HEK293 (cell line): ENCODE measurements at regions not wholly inside any gene's neighbourhood (a gene's known extent, or its start where the extent isn't known, plus 50 kb on each side); places are given as distances from the start of the nearest gene placed in this dataset.

Source experiments
- CTCF ChIA-PET: fragments of 350-600 bp; formaldehyde crosslinking; extraction: SDS; loops from one replicate; lab custom pipeline; 2021; ENCODE audit warnings: antibody characterized with exemption; lab: Yijun Ruan, JAX
- POLR2A ChIA-PET: fragments of 300-600 bp; formaldehyde crosslinking; extraction: SDS; loops from one replicate; lab custom pipeline; 2020; ENCODE audit warnings: antibody characterized with exemption, inconsistent platforms; lab: Yijun Ruan, JAX
- H3K27ac ChIP-seq: fragments of 200-500 bp; sonication (Bioruptor generic); 2 replicates; pipeline ENCODE4 v1.5.1; 2014; ENCODE audit warnings: low read depth, low read length, control low read depth, inconsistent platforms; ENCODE audit errors: extremely low read depth
- H3K36me3 ChIP-seq, 2 experiments: fragments of 200-500 bp in 1 of 2; sonication (Bioruptor generic) in 1 of 2; 1 replicate in 1 of 2; 2 replicates in 1 of 2; pipeline ENCODE4 v1.5.1; 2014 to 2017; ENCODE audit warnings: inconsistent platforms in 2 of 2, low read length in 2 of 2; ENCODE audit not compliant: control insufficient read depth in 2 of 2, insufficient read depth in 1 of 2
- H3K4me1 ChIP-seq: fragments of 200-500 bp; sonication (Bioruptor generic); 2 replicates; pipeline ENCODE4 v1.5.1; 2014; ENCODE audit warnings: mild to moderate bottlenecking, low read length, inconsistent platforms; ENCODE audit not compliant: control insufficient read depth, insufficient read depth
- H3K4me3 ChIP-seq: 2 replicates; pipeline ENCODE4 v1.5.1; 2011; ENCODE audit warnings: low read depth, mild to moderate bottlenecking, control low read depth, low read length, moderate library complexity
- H3K9me3 ChIP-seq: fragments of 200-500 bp; sonication (Bioruptor generic); 2 replicates; pipeline ENCODE4 v1.5.1; 2014; ENCODE audit warnings: low read depth, low read length, inconsistent platforms; ENCODE audit not compliant: control insufficient read depth, insufficient read depth
- CTCF ChIP-seq: fragments of 450-650 bp; formaldehyde crosslinking; IDR thresholded peaks from 2 replicates; pipeline ENCODE4 v1.5.1; 2016; ENCODE audit warnings: missing biosample characterization, missing genetic modification characterization
- KLF10 ChIP-seq: fragments of 450-650 bp; IDR thresholded peaks from 2 replicates; pipeline ENCODE4 v1.5.1; 2018; ENCODE audit warnings: missing biosample characterization, mild to moderate bottlenecking, missing genetic modification characterization
- KLF16 ChIP-seq: fragments of 450-650 bp; formaldehyde crosslinking; IDR thresholded peaks from 2 replicates; pipeline ENCODE4 v1.5.1; 2017; ENCODE audit warnings: missing biosample characterization, missing genetic modification characterization
- SETDB1 ChIP-seq: IDR thresholded peaks from one replicate; pipeline ENCODE4 v1.6.1; 2017; ENCODE audit warnings: mild to moderate bottlenecking, low read length, moderate library complexity, mixed read lengths; ENCODE audit not compliant: insufficient read length
- SP3 ChIP-seq: fragments of 450-650 bp; formaldehyde crosslinking; IDR thresholded peaks from 2 replicates; pipeline ENCODE4 v1.5.1; 2016; ENCODE audit warnings: missing biosample characterization, missing genetic modification characterization
- SP7 ChIP-seq: fragments of 450-650 bp; formaldehyde crosslinking; IDR thresholded peaks from 2 replicates; pipeline ENCODE4 v1.5.1; 2016; ENCODE audit warnings: missing biosample characterization, missing genetic modification characterization
- ZNF18 ChIP-seq: fragments of 450-650 bp; formaldehyde crosslinking; IDR thresholded peaks from 2 replicates; pipeline ENCODE4 v1.5.1; 2016; ENCODE audit warnings: missing biosample characterization, missing genetic modification characterization
- ZNF202 ChIP-seq: fragments of 450-650 bp; formaldehyde crosslinking; IDR thresholded peaks from 2 replicates; pipeline ENCODE4 v1.5.1; 2016; ENCODE audit warnings: missing biosample characterization, missing genetic modification characterization, borderline replicate concordance
- ZNF221 ChIP-seq: fragments of 450-650 bp; formaldehyde crosslinking; IDR thresholded peaks from 2 replicates; pipeline ENCODE4 v1.5.1; 2017; ENCODE audit warnings: missing biosample characterization, missing genetic modification characterization, borderline replicate concordance
- ZNF266 ChIP-seq: fragments of 450-650 bp; formaldehyde crosslinking; IDR thresholded peaks from 2 replicates; pipeline ENCODE4 v1.5.1; 2016; ENCODE audit warnings: missing biosample characterization, missing genetic modification characterization, low read depth
- ZNF404 ChIP-seq: fragments of 450-650 bp; formaldehyde crosslinking; IDR thresholded peaks from 2 replicates; pipeline ENCODE4 v1.5.1; 2017; ENCODE audit warnings: missing biosample characterization, missing genetic modification characterization
- ZNF416 ChIP-seq: fragments of 450-650 bp; formaldehyde crosslinking; IDR thresholded peaks from 2 replicates; pipeline ENCODE4 v1.5.1; 2016; ENCODE audit warnings: missing biosample characterization, missing genetic modification characterization
- ZNF488 ChIP-seq: fragments of 450-650 bp; formaldehyde crosslinking; IDR thresholded peaks from 2 replicates; pipeline ENCODE4 v1.5.1; 2016; ENCODE audit warnings: missing biosample characterization, missing genetic modification characterization
- ZNF510 ChIP-seq: fragments of 450-650 bp; formaldehyde crosslinking; IDR thresholded peaks from 2 replicates; pipeline ENCODE4 v1.5.1; 2018; ENCODE audit warnings: mild to moderate bottlenecking, missing genetic modification characterization, missing biosample characterization; ENCODE audit not compliant: insufficient replicate concordance
- ZNF558 ChIP-seq: fragments of 450-650 bp; formaldehyde crosslinking; IDR thresholded peaks from 2 replicates; pipeline ENCODE4 v1.5.1; 2016; ENCODE audit warnings: missing biosample characterization, missing genetic modification characterization
- ZNF585B ChIP-seq: fragments of 450-650 bp; formaldehyde crosslinking; IDR thresholded peaks from 2 replicates; pipeline ENCODE4 v1.5.1; 2016; ENCODE audit warnings: missing biosample characterization, missing genetic modification characterization
- ZNF639 ChIP-seq: fragments of 450-650 bp; formaldehyde crosslinking; IDR thresholded peaks from 2 replicates; pipeline ENCODE4 v1.5.1; 2016; ENCODE audit warnings: missing biosample characterization, missing genetic modification characterization
- ZNF677 ChIP-seq: fragments of 450-650 bp; IDR thresholded peaks from 2 replicates; pipeline ENCODE4 v1.5.0; 2018; ENCODE audit warnings: missing biosample characterization, mild to moderate bottlenecking, missing genetic modification characterization, moderate library complexity
- ZNF704 ChIP-seq: fragments of 450-650 bp; formaldehyde crosslinking; IDR thresholded peaks from 2 replicates; pipeline ENCODE4 v1.5.1; 2016; ENCODE audit warnings: missing biosample characterization, missing genetic modification characterization

GRCh38 chr11:80843266-80843974 lies 1402.6 kb upstream of the TENM4 start:
- H3K4me3 ChIP-seq, result no peak overlapping the region
- H3K4me1 ChIP-seq, result no peaks in the 10 kb centered on the region
- no peak overlapping the region for H3K27ac ChIP-seq
- TF ChIP-seq ZNF704 (tag by site-specific recombination), result no peak
- no peak for TF ChIP-seq ZNF416 (tag by site-specific recombination)
- no peak for TF ChIP-seq ZNF266 (tag by site-specific recombination)
- no peak for TF ChIP-seq KLF16
- H3K9me3 ChIP-seq, result no peaks in the 10 kb centered on the region
- ChIA-PET CTCF (interaction anchor here (1.1 kb wide), 1 partner anchor 688 kb away, joined by 7 read pairs; no protein-coding TSS in a partner anchor), POLR2A (no interaction called here)
- no peaks in the 10 kb centered on the region for H3K36me3 ChIP-seq

- H3K9me3 ChIP-seq, result no peaks in the 10 kb centered on the region
- CTCF ChIA-PET, result interaction anchor here (0.7 kb wide), 1 partner anchor 10 kb away, joined by 3 read pairs; no protein-coding TSS in a partner anchor
- TF ChIP-seq SP3 (no peak), ZNF221 (tag by site-specific recombination) (no peak), CTCF (tag by site-specific recombination) (no peak), SP7 (tag by site-specific recombination) (no peak), ZNF404 (no peak), ZNF510 (tag by site-specific recombination) (no peak), ZNF585B (tag by site-specific recombination) (no peak), SETDB1 (no peak), ZNF677 (tag by site-specific recombination) (no peak), ZNF18 (tag by site-specific recombination) (no peak), ZNF202 (tag by site-specific recombination) (no peak), ZNF558 (tag by site-specific recombination) (no peak), ZNF488 (tag by site-specific recombination) (no peak), ZNF639 (no peak), KLF10 (tag by site-specific recombination) (no peak)
- no peak overlapping the region for H3K27ac ChIP-seq
- POLR2A ChIA-PET, result no interaction called here
- no peaks in the 10 kb centered on the region for H3K36me3 ChIP-seq
- no peak overlapping the region for H3K4me3 ChIP-seq
- H3K4me1 ChIP-seq, result no peaks in the 10 kb centered on the region
Measured at GRCh38 chr11:80842246-80842645, 1401.4 kb upstream of the TENM4 start.
